Activated B cell treated with CpG ODN at 0.5 μM for 24 hours (primary cell): ENCODE measurements at regions not wholly inside any gene's neighbourhood (a gene's known extent, or its start where the extent isn't known, plus 50 kb on each side); places are given as distances from the start of the nearest gene placed in this dataset.

Source experiments
- ATAC-seq: fragments of 200-7000 bp; cut with Tn5 transposase; one replicate; pipeline ENCODE4 v1.10.0; 2021; ENCODE audit warnings: low read depth, mild to moderate bottlenecking, moderate library complexity
- CTCF ChIA-PET: fragments of 350-600 bp; sonication (Branson Sonifier 250); formaldehyde crosslinking; loops from one replicate; lab custom pipeline; 2021; ENCODE audit warnings: antibody characterized with exemption; lab: Charles Lee
- POLR2A ChIA-PET: fragments of 350-600 bp; sonication (Branson Sonifier 250); formaldehyde crosslinking; loops from one replicate; lab custom pipeline; 2021; ENCODE audit warnings: antibody characterized with exemption; lab: Charles Lee
- DNase-seq: peaks from one replicate; pipeline ENCODE4 v3.0.0; 2022
- H3K27ac Mint-ChIP-seq: one replicate; pipeline ENCODE4 v1.8.0; 2020; ENCODE audit warnings: mixed read lengths
- H3K27me3 Mint-ChIP-seq: one replicate; pipeline ENCODE4 v1.8.0; 2021; ENCODE audit warnings: mixed read lengths
- H3K36me3 Mint-ChIP-seq: one replicate; pipeline ENCODE4 v1.8.0; 2021; ENCODE audit warnings: low read depth, mixed read lengths
- H3K4me1 Mint-ChIP-seq: one replicate; pipeline ENCODE4 v1.8.0; 2021; ENCODE audit warnings: mixed read lengths
- H3K4me3 Mint-ChIP-seq: one replicate; pipeline ENCODE4 v1.8.0; 2020; ENCODE audit warnings: mild to moderate bottlenecking, mixed read lengths
- H3K9me3 Mint-ChIP-seq: one replicate; pipeline ENCODE4 v1.8.0; 2020; ENCODE audit warnings: mixed read lengths
- intact Hi-C: fragments of 100-400 bp; cut with micrococcal nuclease; formaldehyde crosslinking; loops from one replicate; pipeline ENCODE4 v1.15.1; 2024
- TF ChIP-seq, protein P1 (sequence below): fragments of 200-600 bp; IDR thresholded peaks from one replicate; pipeline ENCODE4 v1.8.0; 2022; ENCODE audit warnings: antibody characterized with exemption, mild to moderate bottlenecking

DNA sequence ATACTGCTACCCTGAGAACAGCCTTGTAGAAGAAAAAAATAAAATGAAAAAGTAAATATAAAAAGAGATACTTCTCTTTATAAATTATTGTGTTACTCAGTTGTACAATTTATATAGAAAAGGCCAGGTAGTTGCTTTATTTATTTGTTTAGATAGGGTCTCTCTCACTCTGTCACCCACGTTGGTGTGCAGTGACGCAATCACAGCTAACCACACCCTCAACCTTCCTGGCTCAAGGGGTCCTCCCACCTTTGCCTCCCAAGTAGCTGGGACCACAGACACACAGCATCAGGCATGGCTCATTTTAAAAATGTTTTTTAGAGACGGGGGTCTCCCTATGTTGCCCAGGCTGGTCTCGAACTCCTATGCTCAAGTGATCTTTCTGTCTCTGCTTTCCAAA, 175.4 kb upstream of the PZP start:
- Mint-ChIP-seq H3K27me3 (no peaks in the 10 kb centered on the region), H3K4me3 (no peak overlapping the region), H3K27ac (no peak overlapping the region), H3K9me3 (no peaks in the 10 kb centered on the region), H3K36me3 (no peaks in the 10 kb centered on the region), H3K4me1 (peaks cover 17% of the 10 kb centered on the region)
- ATAC-seq (no peak), DNase-seq (no peak)
- TF ChIP-seq, protein P1, sequence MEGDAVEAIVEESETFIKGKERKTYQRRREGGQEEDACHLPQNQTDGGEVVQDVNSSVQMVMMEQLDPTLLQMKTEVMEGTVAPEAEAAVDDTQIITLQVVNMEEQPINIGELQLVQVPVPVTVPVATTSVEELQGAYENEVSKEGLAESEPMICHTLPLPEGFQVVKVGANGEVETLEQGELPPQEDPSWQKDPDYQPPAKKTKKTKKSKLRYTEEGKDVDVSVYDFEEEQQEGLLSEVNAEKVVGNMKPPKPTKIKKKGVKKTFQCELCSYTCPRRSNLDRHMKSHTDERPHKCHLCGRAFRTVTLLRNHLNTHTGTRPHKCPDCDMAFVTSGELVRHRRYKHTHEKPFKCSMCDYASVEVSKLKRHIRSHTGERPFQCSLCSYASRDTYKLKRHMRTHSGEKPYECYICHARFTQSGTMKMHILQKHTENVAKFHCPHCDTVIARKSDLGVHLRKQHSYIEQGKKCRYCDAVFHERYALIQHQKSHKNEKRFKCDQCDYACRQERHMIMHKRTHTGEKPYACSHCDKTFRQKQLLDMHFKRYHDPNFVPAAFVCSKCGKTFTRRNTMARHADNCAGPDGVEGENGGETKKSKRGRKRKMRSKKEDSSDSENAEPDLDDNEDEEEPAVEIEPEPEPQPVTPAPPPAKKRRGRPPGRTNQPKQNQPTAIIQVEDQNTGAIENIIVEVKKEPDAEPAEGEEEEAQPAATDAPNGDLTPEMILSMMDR: no peak
- ChIA-PET CTCF (no interaction called here), POLR2A (no interaction called here)
- intact Hi-C loops: no loop called here

DNA sequence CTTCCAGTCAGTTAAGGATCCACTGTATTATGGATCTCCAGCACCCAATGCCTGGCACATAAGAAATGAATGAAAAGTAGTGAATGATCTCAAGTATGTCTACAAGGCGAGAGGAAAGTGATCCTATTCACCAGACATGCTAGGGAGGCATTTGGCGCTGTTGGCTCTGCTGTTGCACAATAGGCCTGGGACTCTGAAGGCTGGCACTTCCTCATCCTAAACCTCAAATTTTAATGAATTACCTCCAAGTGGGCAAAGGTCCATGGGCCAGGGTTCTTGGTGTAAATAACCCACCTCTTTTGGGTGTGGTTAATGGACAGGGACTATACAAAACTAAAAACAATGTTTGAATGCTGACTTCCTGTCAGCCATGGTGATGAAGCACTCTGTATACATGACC, 173.4 kb upstream of the PZP start:
- H3K27me3 Mint-ChIP-seq: no peaks in the 10 kb centered on the region
- H3K36me3 Mint-ChIP-seq: no peaks in the 10 kb centered on the region
- TF ChIP-seq, protein P1: no peak
- no peak overlapping the region for H3K27ac Mint-ChIP-seq
- H3K4me3 Mint-ChIP-seq: no peak overlapping the region
- peaks cover 3% of the 10 kb centered on the region for H3K4me1 Mint-ChIP-seq
- POLR2A ChIA-PET: no interaction called here
- intact Hi-C loops: no loop called here
- no peak for ATAC-seq
- no peaks in the 10 kb centered on the region for H3K9me3 Mint-ChIP-seq
- CTCF ChIA-PET: no interaction called here
- no peak for DNase-seq

DNA sequence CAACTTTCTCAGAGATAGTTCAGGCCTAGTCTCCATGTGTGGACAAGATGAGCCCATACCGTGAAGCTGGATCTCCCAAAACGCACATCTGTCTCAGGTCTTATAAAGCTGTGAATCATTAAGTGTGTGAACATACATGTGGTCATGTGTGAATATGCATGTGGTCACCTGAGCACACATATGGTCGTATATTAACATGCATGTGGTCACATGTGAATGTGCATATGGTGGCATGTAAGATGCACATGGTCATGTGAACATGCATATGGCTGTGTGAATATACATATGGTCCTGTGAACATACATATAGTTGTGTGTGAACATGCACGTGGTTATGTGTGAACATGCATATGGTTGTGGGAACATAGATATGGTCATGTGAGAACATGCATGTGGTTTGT, 172.5 kb upstream of the PZP start:
- no peaks in the 10 kb centered on the region for H3K36me3 Mint-ChIP-seq
- ATAC-seq: no peak
- peaks cover 3% of the 10 kb centered on the region for H3K4me1 Mint-ChIP-seq
- no peaks in the 10 kb centered on the region for H3K27me3 Mint-ChIP-seq
- TF ChIP-seq, protein P1: no peak
- intact Hi-C loops: no loop called here
- ChIA-PET CTCF (no interaction called here), POLR2A (no interaction called here)
- no peak for DNase-seq
- no peak overlapping the region for H3K4me3 Mint-ChIP-seq
- no peak overlapping the region for H3K27ac Mint-ChIP-seq
- H3K9me3 Mint-ChIP-seq: no peaks in the 10 kb centered on the region

DNA sequence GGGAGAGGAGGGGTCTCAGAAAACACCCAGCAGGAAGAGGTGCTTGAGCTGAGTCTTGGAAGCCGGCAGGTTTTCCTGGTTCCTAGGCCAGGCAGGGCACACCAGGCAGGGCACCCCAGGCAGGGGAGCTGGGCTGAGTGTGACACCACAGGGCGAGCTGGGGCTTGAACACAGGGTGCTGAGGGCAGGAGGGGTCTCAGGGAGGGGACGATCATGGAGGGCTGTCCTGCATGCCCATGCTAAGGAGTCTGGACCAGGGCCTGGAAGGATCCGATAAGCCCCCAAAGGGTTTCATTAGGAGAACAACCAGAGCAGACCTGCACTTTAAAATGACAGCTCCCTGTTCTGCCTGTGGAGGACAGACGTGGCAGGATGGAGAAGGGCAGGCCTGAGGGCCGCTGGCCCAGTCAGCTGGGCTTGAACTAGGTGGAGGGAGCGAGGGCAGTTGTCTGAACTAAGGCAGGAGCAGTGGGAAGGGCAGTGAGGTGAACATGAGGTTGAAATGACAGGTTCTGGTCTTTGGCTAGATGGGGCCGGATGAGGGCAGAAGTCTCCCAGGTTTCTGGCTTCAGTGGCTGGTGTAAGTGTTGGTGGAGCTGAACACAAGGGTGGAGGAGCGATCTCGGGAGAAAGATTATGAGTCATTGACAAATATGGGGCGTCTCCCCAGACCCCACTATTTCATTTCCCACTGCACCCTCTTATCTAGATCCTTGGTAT, 171.0 kb upstream of the PZP start:
- no peak overlapping the region for H3K27ac Mint-ChIP-seq
- H3K27me3 Mint-ChIP-seq: no peaks in the 10 kb centered on the region
- no peak for ATAC-seq
- TF ChIP-seq, protein P1: no peak
- CTCF ChIA-PET: no interaction called here
- DNase-seq: no peak
- no peaks in the 10 kb centered on the region for H3K36me3 Mint-ChIP-seq
- POLR2A ChIA-PET: no interaction called here
- H3K9me3 Mint-ChIP-seq: no peaks in the 10 kb centered on the region
- H3K4me1 Mint-ChIP-seq: peaks cover 3% of the 10 kb centered on the region
- intact Hi-C loops: no loop called here
- no peak overlapping the region for H3K4me3 Mint-ChIP-seq

DNA sequence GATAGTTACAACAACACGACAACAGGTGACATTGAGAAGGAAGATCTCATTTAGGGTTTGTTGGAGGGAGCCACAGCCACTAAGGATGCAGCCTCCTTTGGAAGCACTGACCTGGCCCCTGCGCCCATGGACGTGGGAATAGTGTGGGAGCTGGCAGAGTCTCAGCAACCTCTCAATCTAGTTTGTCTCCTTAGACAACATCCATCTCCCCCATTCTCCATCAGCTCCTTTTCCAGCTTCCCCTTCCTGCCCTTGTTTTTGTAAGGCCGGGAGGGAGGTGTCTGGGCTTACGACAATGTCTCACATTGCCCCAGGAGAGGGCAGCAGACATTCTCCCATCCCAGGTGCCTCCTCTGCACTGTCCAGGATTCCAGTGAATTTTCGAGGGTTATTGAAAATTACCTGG, 170.2 kb upstream of the PZP start:
- POLR2A ChIA-PET: no interaction called here
- no peak overlapping the region for H3K4me3 Mint-ChIP-seq
- no peak overlapping the region for H3K27ac Mint-ChIP-seq
- DNase-seq (no peak), ATAC-seq (no peak)
- TF ChIP-seq, protein P1: no peak
- intact Hi-C loops: no loop called here
- H3K4me1 Mint-ChIP-seq: no peaks in the 10 kb centered on the region
- CTCF ChIA-PET: no interaction called here
- H3K9me3 Mint-ChIP-seq: no peaks in the 10 kb centered on the region
- H3K27me3 Mint-ChIP-seq: no peaks in the 10 kb centered on the region
- H3K36me3 Mint-ChIP-seq: no peaks in the 10 kb centered on the region
